Spleen (tissue), 11 donors: ENCODE measurements at regions not wholly inside any gene's neighbourhood (a gene's known extent, or its start where the extent isn't known, plus 50 kb on each side); places are given as distances from the start of the nearest gene placed in this dataset.

ENCODE experiments used
- DNase-seq: peaks from one replicate; pipeline ENCODE4 v3.0.0-alpha.2; 2020
- H3K27ac ChIP-seq, 8 donors: fragments of 200-600 bp; sonication (generic) in 7 of 8; 1 replicate in 4 of 8; 2 replicates in 4 of 8; pipeline versions ENCODE4 v1.5.0 to v1.8.0; 2016 to 2021; ENCODE audit warnings: inconsistent platforms in 4 of 8, mild to moderate bottlenecking in 4 of 8, moderate library complexity in 1 of 8
- H3K27me3 ChIP-seq, 7 donors: fragments of 200-600 bp; sonication (generic) in 6 of 7; replicated peaks in 1 of 7; 1 replicate in 4 of 7; 2 replicates in 3 of 7; pipeline versions ENCODE4 v1.5.0 to v1.8.0; 2016 to 2021; ENCODE audit warnings: inconsistent platforms in 3 of 7, mild to moderate bottlenecking in 1 of 7
- H3K36me3 ChIP-seq, 6 donors: fragments of 200-600 bp; sonication (generic) in 5 of 6; 1 replicate in 4 of 6; 2 replicates in 2 of 6; pipeline versions ENCODE4 v1.5.0 to v1.8.0; 2016 to 2021; ENCODE audit warnings: inconsistent platforms in 2 of 6
- H3K4me1 ChIP-seq, 6 donors: fragments of 200-600 bp; sonication (generic) in 5 of 6; 1 replicate in 3 of 6; 2 replicates in 3 of 6; pipeline versions ENCODE4 v1.5.0 to v1.8.0; 2016 to 2021; ENCODE audit warnings: inconsistent platforms in 3 of 6
- H3K4me3 ChIP-seq, 8 donors: fragments of 200-600 bp; sonication (generic) in 7 of 8; 1 replicate in 4 of 8; 2 replicates in 4 of 8; pipeline versions ENCODE4 v1.5.0 to v1.8.0; 2016 to 2021; ENCODE audit warnings: inconsistent platforms in 4 of 8, mild to moderate bottlenecking in 4 of 8, moderate library complexity in 2 of 8
- H3K9me3 ChIP-seq, 8 donors: fragments of 200-600 bp; sonication (generic) in 7 of 8; 1 replicate in 4 of 8; 2 replicates in 4 of 8; pipeline versions ENCODE4 v1.5.0 to v1.8.0; 2016 to 2021; ENCODE audit warnings: inconsistent platforms in 4 of 8
- CTCF ChIP-seq, 11 experiments: fragments of 200-600 bp in 7 of 11; fragments of 450-650 bp in 4 of 11; sonication (generic) in 4 of 11; IDR thresholded peaks in 8 of 11; conservative IDR thresholded peaks in 3 of 11; 1 replicate in 7 of 11; 2 replicates in 4 of 11; pipeline versions ENCODE4 v1.4.0 to v1.8.0; 2016 to 2021; ENCODE audit warnings: antibody characterized with exemption in 11 of 11, inconsistent platforms in 4 of 11, mild to moderate bottlenecking in 1 of 11
- POLR2A ChIP-seq, 3 donors: fragments of 450-650 bp; IDR thresholded peaks; one replicate each; pipeline ENCODE4 v1.5.1; 2017; ENCODE audit warnings: antibody characterized with exemption in 3 of 3, mild to moderate bottlenecking in 1 of 3
- POLR2AphosphoS5 ChIP-seq, 3 donors: sonication (generic); formaldehyde crosslinking; IDR thresholded peaks; one replicate each; pipeline ENCODE4 v1.5.1; 2017; ENCODE audit warnings: antibody characterized with exemption in 3 of 3
- WGBS, 5 donors: extraction: QIAGEN DNeasy Blood & Tissue Kit in 3 of 5; methylation state at CpG; one replicate each; pipeline versions ENCODE4 v1.1.5 to v1.1.7; 2013 to 2018; 5-methylcytosine and 5-hydroxymethylcytosine counted together
- intact Hi-C: fragments of 100-400 bp; cut with DNase I; formaldehyde crosslinking; loops from one replicate; pipeline ENCODE4 v1.15.0; 2023; ENCODE audit warnings: low total_unique reads
- donor health status: healthy with polysubstance abuse.
- donor health status: DM: no; HTN: no; CAD: no; lungs with moderate emphysema.
- donor health status: DM: no; HTN: no; CAD: no.
- donor health status: Bipolar disorder and iron deficiency.
- donor health status: healthy.
- donor health status: DM: no; HTN: no; CAD: no.
- donor health status: DM: yes; HTN: yes; CAD: no.

DNA sequence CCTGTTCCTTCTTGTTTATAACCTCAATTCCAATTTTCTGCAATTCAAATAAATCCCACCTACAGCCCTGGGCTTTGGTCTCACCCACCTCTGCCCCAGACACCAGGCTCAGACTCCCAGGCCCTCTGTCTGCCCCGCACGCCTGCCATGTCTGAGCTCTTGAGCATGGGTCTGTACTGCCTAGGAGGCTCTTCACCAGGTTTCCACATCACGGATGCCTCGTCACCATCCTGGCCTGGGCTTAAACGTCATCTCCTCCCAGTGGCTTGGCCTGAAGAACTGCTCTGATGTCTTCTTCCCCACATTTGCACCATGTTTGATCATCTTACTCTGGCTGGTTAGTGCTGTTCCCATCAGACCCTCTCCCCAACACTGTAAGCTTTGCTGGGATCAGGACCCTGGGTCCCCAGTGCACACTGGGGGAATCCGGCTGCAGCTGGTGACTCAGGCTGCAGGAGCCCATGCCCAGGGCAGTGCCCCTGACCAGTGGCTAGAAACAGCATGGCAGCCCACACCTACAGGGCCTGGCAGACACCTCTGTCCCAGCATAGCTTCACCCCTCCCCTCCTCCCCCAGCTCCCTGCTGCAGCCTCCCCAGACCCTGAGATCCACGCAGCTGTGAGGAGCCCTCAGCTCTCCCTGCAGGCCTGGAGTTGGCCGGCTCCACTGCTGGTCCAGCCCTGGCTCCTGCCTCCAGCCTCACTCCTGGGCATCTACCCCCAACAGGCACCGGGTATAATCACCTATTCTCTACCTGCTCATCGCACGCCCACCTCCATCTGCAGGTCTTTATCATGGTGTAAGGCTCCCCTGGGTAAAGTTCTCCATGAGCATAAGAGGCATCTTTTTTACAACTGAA is 162.8 kb upstream of the NSMCE3 start:
- intact Hi-C loops, result no loop called here
- peaks cover 0 to 1% (median 0%) of the 10 kb centered on the region in 8 donors for H3K9me3 ChIP-seq
- peaks cover 0 to 8% (median 0%) of the 10 kb centered on the region in 7 donors for H3K27me3 ChIP-seq
- TF ChIP-seq POLR2A (IDR thresholded peaks at IDR 0.05), result no peak
- TF ChIP-seq CTCF (IDR thresholded peaks at IDR 0.05 in 8 of 11, conservative IDR thresholded peaks at IDR 0.05 in 3 of 11), result no peak
- TF ChIP-seq POLR2AphosphoS5 (IDR thresholded peaks at IDR 0.05), result no peak
- no peak overlapping the region for H3K27ac ChIP-seq
- 81 to 95% (median 91%) methylated on average over 11 of the region's 11 CpGs for WGBS, 5 donors
- DNase-seq, result no peak
- H3K4me1 ChIP-seq, result no peaks in the 10 kb centered on the region
- no peak overlapping the region for H3K4me3 ChIP-seq
- H3K36me3 ChIP-seq, result no peaks in the 10 kb centered on the region

GRCh38 chr15:29430831-29431230 is 161.2 kb upstream of the NSMCE3 start:
- TF ChIP-seq POLR2A (IDR thresholded peaks at IDR 0.05) (no peak), CTCF (IDR thresholded peaks at IDR 0.05 in 8 of 11, conservative IDR thresholded peaks at IDR 0.05 in 3 of 11) (no peak), POLR2AphosphoS5 (IDR thresholded peaks at IDR 0.05) (no peak)
- intact Hi-C loops, result no loop called here
- Histone ChIP-seq H3K4me3 (no peak overlapping the region), H3K36me3 (no peaks in the 10 kb centered on the region), H3K27ac (no peak overlapping the region), H3K9me3 (peaks cover 0 to 7% (median 0%) of the 10 kb centered on the region in 8 donors), H3K27me3 (peaks cover 0 to 8% (median 0%) of the 10 kb centered on the region in 7 donors), H3K4me1 (no peaks in the 10 kb centered on the region)
- DNase-seq, result no peak
- WGBS, 5 donors, result 85 to 92% (median 90%) methylated on average over 10 of the region's 10 CpGs

DNA sequence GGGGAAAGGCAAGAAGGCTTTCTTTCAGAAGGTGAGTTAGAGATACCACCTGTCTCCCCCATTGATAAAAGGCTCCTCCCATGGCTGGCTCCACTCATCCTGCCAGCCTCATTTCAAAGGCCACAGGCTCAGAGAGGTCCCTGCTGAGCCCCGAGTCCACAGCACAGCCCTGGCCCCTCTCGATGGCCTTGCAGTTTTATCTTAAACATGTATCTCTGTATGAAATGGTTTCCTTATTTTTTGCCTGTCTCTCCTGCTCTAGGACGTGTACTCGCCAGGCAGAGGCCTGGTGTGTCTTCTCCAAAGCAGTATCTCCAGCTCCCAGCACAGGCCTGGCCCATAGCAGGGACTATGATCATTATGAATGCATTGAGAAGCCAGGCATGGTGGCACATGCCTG is 160.5 kb upstream of the NSMCE3 start:
- Histone ChIP-seq H3K9me3 (peaks cover 0 to 7% (median 0%) of the 10 kb centered on the region in 8 donors), H3K4me1 (no peaks in the 10 kb centered on the region), H3K27ac (no peak overlapping the region), H3K4me3 (no peak overlapping the region), H3K36me3 (no peaks in the 10 kb centered on the region), H3K27me3 (peaks cover 0 to 8% (median 0%) of the 10 kb centered on the region in 7 donors)
- 83 to 90% (median 83%) methylated on average over 4 of the region's 4 CpGs for WGBS, 5 donors
- no peak for TF ChIP-seq POLR2A (IDR thresholded peaks at IDR 0.05)
- TF ChIP-seq CTCF (IDR thresholded peaks at IDR 0.05 in 8 of 11, conservative IDR thresholded peaks at IDR 0.05 in 3 of 11), result no peak
- TF ChIP-seq POLR2AphosphoS5 (IDR thresholded peaks at IDR 0.05), result no peak
- intact Hi-C loops, result no loop called here
- DNase-seq, result no peak

GRCh38 chr15:29429584-29429983 is 160.0 kb upstream of the NSMCE3 start:
- H3K27me3 ChIP-seq, result peaks cover 0 to 8% (median 0%) of the 10 kb centered on the region in 7 donors
- DNase-seq, result no peak
- intact Hi-C loops, result no loop called here
- H3K9me3 ChIP-seq, result peaks cover 0 to 8% (median 0%) of the 10 kb centered on the region in 8 donors
- no peaks in the 10 kb centered on the region for H3K4me1 ChIP-seq
- TF ChIP-seq POLR2A (IDR thresholded peaks at IDR 0.05) (no peak), CTCF (IDR thresholded peaks at IDR 0.05 in 8 of 11, conservative IDR thresholded peaks at IDR 0.05 in 3 of 11) (no peak), POLR2AphosphoS5 (IDR thresholded peaks at IDR 0.05) (no peak)
- no peak overlapping the region for H3K27ac ChIP-seq
- H3K4me3 ChIP-seq, result no peak overlapping the region
- H3K36me3 ChIP-seq, result no peaks in the 10 kb centered on the region
- 88 to 97% (median 92%) methylated on average over 13 of the region's 13 CpGs for WGBS, 5 donors
